NB4 (cell line): ENCODE measurements at regions not wholly inside any gene's neighbourhood (a gene's known extent, or its start where the extent isn't known, plus 50 kb on each side); places are given as distances from the start of the nearest gene placed in this dataset.

Experiments used
- CTCF ChIP-seq: IDR thresholded peaks from one replicate; pipeline ENCODE4 v1.5.1; 2012; ENCODE audit warnings: low read depth, low read length
- POLR2A ChIP-seq: IDR thresholded peaks from 2 replicates; pipeline ENCODE4 v1.6.1; 2011; ENCODE audit warnings: mild to moderate bottlenecking; ENCODE audit not compliant: insufficient read length; ENCODE audit errors: extremely low read depth

GRCh38 chr4:63901304-63901703, 507.9 kb downstream of the TECRL start:
- no peak for TF ChIP-seq CTCF
- no peak for TF ChIP-seq POLR2A
